ENCODE measurements at regions not wholly inside any gene's neighbourhood (a gene's known extent, or its start where the extent isn't known, plus 50 kb on each side); places are given as distances from the start of the nearest gene placed in this dataset.
A peak's percentile ranks its signal among the peaks of the same experiment; 100 is the strongest.

GRCh38 chr10:125450218-125450617 lies 232.7 kb downstream of the TEX36 start:
- no peak overlapping the region for H3K4me3 ChIP-seq (ENCODE audit: low read depth, low read length)
- in situ Hi-C loops (cut with HindIII; ENCODE audit: low sequenced_read_pairs), result no loop called here
- TF ChIP-seq CTCF (IDR thresholded peaks at IDR 0.05; ENCODE audit: low read depth, low read length), result no peak
- DNase-seq (ENCODE audit: low read depth, low spot score), result no peak

GRCh38 chr10:125449571-125449970 lies 233.4 kb downstream of the TEX36 start:
- H3K4me3 ChIP-seq (ENCODE audit: low read depth, low read length), result no peak overlapping the region
- no peak for TF ChIP-seq CTCF (IDR thresholded peaks at IDR 0.05; ENCODE audit: low read depth, low read length)
- no peak for DNase-seq (ENCODE audit: low read depth, low spot score)
- in situ Hi-C loops (cut with HindIII; ENCODE audit: low sequenced_read_pairs), result no loop called here

GRCh38 chr10:125448596-125448995 lies 234.4 kb downstream of the TEX36 start:
- TF ChIP-seq CTCF (IDR thresholded peaks at IDR 0.05; ENCODE audit: low read depth, low read length), result peak; percentile 38
- no peak for DNase-seq (ENCODE audit: low read depth, low spot score)
- in situ Hi-C loops (cut with HindIII; ENCODE audit: low sequenced_read_pairs), result no loop called here
- no peak overlapping the region for H3K4me3 ChIP-seq (ENCODE audit: low read depth, low read length)

- no peak for TF ChIP-seq CTCF (IDR thresholded peaks at IDR 0.05; ENCODE audit: low read depth, low read length)
- no peak for DNase-seq (ENCODE audit: low read depth, low spot score)
- H3K4me3 ChIP-seq (ENCODE audit: low read depth, low read length), result no peak overlapping the region
- in situ Hi-C loops (cut with HindIII; ENCODE audit: low sequenced_read_pairs), result no loop called here
These were observed 238.2 kb downstream of the TEX36 start for GRCh38 chr10:125444790-125445189.

- no peak for DNase-seq (ENCODE audit: low read depth, low spot score)
- no peak overlapping the region for H3K4me3 ChIP-seq (ENCODE audit: low read depth, low read length)
- in situ Hi-C loops (cut with HindIII; ENCODE audit: low sequenced_read_pairs), result no loop called here
- TF ChIP-seq CTCF (IDR thresholded peaks at IDR 0.05; ENCODE audit: low read depth, low read length), result no peak
These were observed 240.0 kb downstream of the TEX36 start for GRCh38 chr10:125442856-125443540.

- H3K4me3 ChIP-seq (ENCODE audit: low read depth, low read length), result no peak overlapping the region
- DNase-seq (ENCODE audit: low read depth, low spot score), result no peak
- in situ Hi-C loops (cut with HindIII; ENCODE audit: low sequenced_read_pairs), result no loop called here
- no peak for TF ChIP-seq CTCF (IDR thresholded peaks at IDR 0.05; ENCODE audit: low read depth, low read length)
These were observed 241.8 kb downstream of the TEX36 start for GRCh38 chr10:125441151-125441550.
